ENCODE measurements at regions not wholly inside any gene's neighbourhood (a gene's known extent, or its start where the extent isn't known, plus 50 kb on each side); places are given as distances from the start of the nearest gene placed in this dataset.

- no peak for DNase-seq (ENCODE audit: low spot score in 2 of 2)
- Histone ChIP-seq H3K4me3 (no peak overlapping the region), H3K36me3 (replicated peaks) (no peaks in the 10 kb centered on the region), H3K9me3 (no peaks in the 10 kb centered on the region), H3K27me3 (ENCODE audit: low read depth) (no peaks in the 10 kb centered on the region), H3K4me1 (no peaks in the 10 kb centered on the region)
- in situ Hi-C loops (cut with MboI; ENCODE audit: low sequenced_read_pairs): no loop called here
These were observed 56.6 kb upstream of the KLF13 start for GRCh38 chr15:31269816-31270575.

GRCh38 chr15:31270767-31271166 lies 55.9 kb upstream of the KLF13 start:
- Histone ChIP-seq H3K27me3 (ENCODE audit: low read depth) (no peaks in the 10 kb centered on the region), H3K36me3 (replicated peaks) (no peaks in the 10 kb centered on the region), H3K9me3 (no peaks in the 10 kb centered on the region), H3K4me3 (no peak overlapping the region), H3K4me1 (no peaks in the 10 kb centered on the region)
- in situ Hi-C loops (cut with MboI; ENCODE audit: low sequenced_read_pairs): no loop called here
- DNase-seq (ENCODE audit: low spot score in 2 of 2): no peak

GRCh38 chr15:31271224-31271635 lies 55.4 kb upstream of the KLF13 start:
- Histone ChIP-seq H3K27me3 (ENCODE audit: low read depth) (no peaks in the 10 kb centered on the region), H3K4me3 (no peak overlapping the region), H3K9me3 (no peaks in the 10 kb centered on the region), H3K36me3 (replicated peaks) (no peaks in the 10 kb centered on the region), H3K4me1 (no peaks in the 10 kb centered on the region)
- in situ Hi-C loops (cut with MboI; ENCODE audit: low sequenced_read_pairs): no loop called here
- no peak for DNase-seq (ENCODE audit: low spot score in 2 of 2)

GRCh38 chr15:31271711-31272557 lies 54.7 kb upstream of the KLF13 start:
- Histone ChIP-seq H3K4me3 (no peak overlapping the region), H3K36me3 (replicated peaks) (no peaks in the 10 kb centered on the region), H3K9me3 (no peaks in the 10 kb centered on the region), H3K27me3 (ENCODE audit: low read depth) (no peaks in the 10 kb centered on the region), H3K4me1 (no peaks in the 10 kb centered on the region)
- in situ Hi-C loops (cut with MboI; ENCODE audit: low sequenced_read_pairs): no loop called here
- no peak for DNase-seq (ENCODE audit: low spot score in 2 of 2)

- no peak for DNase-seq (ENCODE audit: low spot score in 2 of 2)
- in situ Hi-C loops (cut with MboI; ENCODE audit: low sequenced_read_pairs): no loop called here
- H3K4me1 ChIP-seq: no peaks in the 10 kb centered on the region
These were observed 53.9 kb upstream of the KLF13 start for GRCh38 chr15:31272558-31273257.

GRCh38 chr15:31273258-31273941 lies 53.2 kb upstream of the KLF13 start:
- H3K4me3 ChIP-seq: no peak overlapping the region
- no peaks in the 10 kb centered on the region for H3K4me1 ChIP-seq
- H3K27me3 ChIP-seq (ENCODE audit: low read depth): no peaks in the 10 kb centered on the region
- in situ Hi-C loops (cut with MboI; ENCODE audit: low sequenced_read_pairs): no loop called here
- DNase-seq (ENCODE audit: low spot score in 2 of 2): no peak
- no peaks in the 10 kb centered on the region for H3K36me3 ChIP-seq (replicated peaks)
- H3K9me3 ChIP-seq: no peaks in the 10 kb centered on the region

More at GRCh38 chr15:31272558-31273257, 53.9 kb upstream of the KLF13 start:
- Histone ChIP-seq H3K36me3 (replicated peaks) (no peaks in the 10 kb centered on the region), H3K27me3 (ENCODE audit: low read depth) (no peaks in the 10 kb centered on the region), H3K9me3 (no peaks in the 10 kb centered on the region), H3K4me3 (no peak overlapping the region)

GRCh38 chr15:31274496-31275330 lies 51.9 kb upstream of the KLF13 start:
- H3K9me3 ChIP-seq: no peaks in the 10 kb centered on the region
- in situ Hi-C loops (cut with MboI; ENCODE audit: low sequenced_read_pairs): no loop called here
- no peak for DNase-seq (ENCODE audit: low spot score in 2 of 2)
- H3K36me3 ChIP-seq (replicated peaks): no peaks in the 10 kb centered on the region
- no peaks in the 10 kb centered on the region for H3K4me1 ChIP-seq
- no peak overlapping the region for H3K4me3 ChIP-seq
- H3K27me3 ChIP-seq (ENCODE audit: low read depth): no peaks in the 10 kb centered on the region

GRCh38 chr15:31275331-31276262 lies 51.0 kb upstream of the KLF13 start:
- Histone ChIP-seq H3K36me3 (replicated peaks) (no peaks in the 10 kb centered on the region), H3K27me3 (ENCODE audit: low read depth) (no peaks in the 10 kb centered on the region), H3K4me1 (no peaks in the 10 kb centered on the region), H3K4me3 (no peak overlapping the region), H3K9me3 (no peaks in the 10 kb centered on the region)
- in situ Hi-C loops (cut with MboI; ENCODE audit: low sequenced_read_pairs): no loop called here
- no peak for DNase-seq (ENCODE audit: low spot score in 2 of 2)

GRCh38 chr15:31276596-31277298 lies 49.9 kb upstream of the KLF13 start:
- no peak for DNase-seq (ENCODE audit: low spot score in 2 of 2)
- H3K27me3 ChIP-seq (ENCODE audit: low read depth): no peaks in the 10 kb centered on the region
- H3K9me3 ChIP-seq: no peaks in the 10 kb centered on the region
- no peaks in the 10 kb centered on the region for H3K4me1 ChIP-seq
- in situ Hi-C loops (cut with MboI; ENCODE audit: low sequenced_read_pairs): no loop called here
- H3K4me3 ChIP-seq: no peak overlapping the region
- H3K36me3 ChIP-seq (replicated peaks): no peaks in the 10 kb centered on the region
